ENCODE measurements at regions not wholly inside any gene's neighbourhood (a gene's known extent, or its start where the extent isn't known, plus 50 kb on each side); places are given as distances from the start of the nearest gene placed in this dataset.
"Not testable (repeated sequence)": the region's sequence is repeated elsewhere in the genome, so short reads cannot be mapped to it uniquely, and the experiment has no call there.

DNA sequence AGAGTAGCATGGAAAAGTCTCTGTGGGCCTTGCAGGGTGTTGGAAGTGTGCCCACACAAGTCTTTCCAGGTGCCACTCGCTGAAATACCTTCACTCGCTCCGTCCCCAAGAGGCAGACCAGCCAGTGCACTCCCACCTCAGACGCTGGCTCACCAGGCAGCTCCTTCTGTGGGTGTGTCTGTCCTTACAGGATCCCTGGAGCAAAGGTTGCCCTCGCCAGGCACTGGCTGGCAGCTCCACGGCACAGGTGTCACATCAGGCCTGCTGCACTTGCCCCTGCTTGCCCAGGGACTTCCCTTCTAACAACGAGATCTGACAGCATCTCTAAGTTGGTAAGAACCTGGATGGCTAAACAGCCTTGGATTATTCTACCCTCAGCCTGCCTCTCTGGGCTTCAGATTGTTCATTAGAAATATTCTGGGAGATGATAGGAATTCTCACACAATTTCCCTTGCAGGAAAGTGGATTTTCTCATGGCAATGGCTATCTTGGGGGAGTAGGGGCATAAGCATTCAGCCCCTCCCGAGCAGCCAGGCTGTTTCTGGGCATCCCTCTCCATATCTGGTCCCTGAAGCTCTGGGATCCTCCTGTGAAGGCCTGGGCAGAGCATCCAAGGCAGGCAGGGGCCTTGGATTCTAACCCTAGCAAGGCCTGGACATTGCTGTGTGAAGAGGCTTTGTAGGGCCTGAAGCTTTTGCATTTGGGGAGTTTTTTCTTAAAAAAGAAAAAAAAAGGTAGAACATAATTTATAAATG, 262.1 kb downstream of the MYCN start:
- no peaks in the 10 kb centered on the region for H3K4me1 ChIP-seq
- H3K36me3 ChIP-seq: no peaks in the 10 kb centered on the region
- no peaks in the 10 kb centered on the region for H3K9me3 ChIP-seq
- no peak for TF ChIP-seq CTCF (IDR thresholded peaks at IDR 0.05)
- TF ChIP-seq POLR2A (IDR thresholded peaks at IDR 0.05): no peak
- DNase-seq: no peak
- intact Hi-C loops (cut with DNase I): no loop called here
- H3K4me3 ChIP-seq (replicated peaks in 1 of 3): no peak overlapping the region
- H3K27me3 ChIP-seq: no peaks in the 10 kb centered on the region
- no peak overlapping the region for H3K27ac ChIP-seq
- WGBS, 2 donors: 88 to 93% methylated on average over 8 of the region's 8 CpGs

DNA sequence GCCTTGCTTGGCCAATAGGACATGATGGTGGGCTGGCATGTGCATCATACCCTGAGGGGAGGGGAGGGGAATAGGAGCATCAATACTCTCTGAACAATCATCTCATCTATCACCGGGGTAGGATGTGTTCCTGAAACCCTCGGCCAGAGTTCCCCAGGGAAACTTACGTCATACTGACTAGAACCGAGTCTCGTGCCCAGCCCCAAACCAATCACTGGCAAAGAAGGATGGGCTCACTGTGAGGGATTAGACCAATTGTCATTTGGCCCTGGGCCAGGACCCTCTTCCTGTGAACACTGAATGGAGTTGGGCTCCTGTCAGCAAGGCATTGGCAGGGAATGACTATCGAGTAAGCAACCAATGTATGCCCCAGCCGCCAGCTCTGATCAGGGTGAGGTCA, 261.5 kb downstream of the MYCN start:
- H3K4me3 ChIP-seq (replicated peaks in 1 of 3): no peak overlapping the region
- TF ChIP-seq CTCF (IDR thresholded peaks at IDR 0.05) (no peak), POLR2A (IDR thresholded peaks at IDR 0.05) (no peak)
- DNase-seq: no peak
- H3K4me1 ChIP-seq: no peaks in the 10 kb centered on the region
- H3K36me3 ChIP-seq: no peaks in the 10 kb centered on the region
- no peak overlapping the region for H3K27ac ChIP-seq
- intact Hi-C loops (cut with DNase I): no loop called here
- 78 to 91% methylated on average over 5 to 7 of the region's 7 CpGs for WGBS, 2 donors
- H3K9me3 ChIP-seq: no peaks in the 10 kb centered on the region
- no peaks in the 10 kb centered on the region for H3K27me3 ChIP-seq

DNA sequence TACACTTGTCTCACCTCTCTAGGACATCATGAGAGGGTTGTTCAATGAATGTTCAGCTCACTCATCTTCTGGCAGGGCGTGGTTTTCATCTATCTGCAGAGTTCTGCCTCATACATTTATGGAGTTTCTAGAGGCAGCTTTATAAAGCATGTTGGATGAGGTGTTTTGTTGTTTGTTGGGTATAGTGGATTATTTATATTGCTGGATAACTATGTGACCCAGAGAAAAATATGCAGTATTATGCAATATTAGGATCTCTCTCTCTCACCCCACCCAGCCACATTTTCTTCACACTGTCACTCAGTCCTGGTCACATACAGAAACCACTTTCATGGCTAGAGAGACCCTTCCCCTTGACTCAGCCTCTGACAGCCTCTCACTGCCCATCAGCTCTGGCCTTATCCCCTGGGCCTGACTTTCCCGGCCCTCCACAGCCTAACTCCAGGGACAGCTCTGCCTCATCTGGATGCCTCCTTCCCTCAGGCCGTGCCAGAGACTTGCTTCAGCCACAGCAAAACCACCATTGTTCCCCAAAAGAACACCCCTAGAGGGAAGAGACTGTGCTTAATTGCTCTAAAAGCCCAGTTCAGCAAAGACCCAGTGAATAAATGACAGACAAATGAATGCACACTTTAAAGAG, 260.3 kb downstream of the MYCN start:
- 76 to 86% methylated on average over 3 of the region's 3 CpGs for WGBS, 2 donors
- intact Hi-C loops (cut with DNase I): no loop called here

GRCh38 chr2:16199882-16200553, 259.7 kb downstream of the MYCN start:
- intact Hi-C loops (cut with DNase I): no loop called here
- TF ChIP-seq CTCF (IDR thresholded peaks at IDR 0.05) (no peak), POLR2A (IDR thresholded peaks at IDR 0.05) (no peak)
- 87 to 90% methylated on average over 10 of the region's 10 CpGs for WGBS, 2 donors

More for the DNA sequence above, 260.3 kb downstream of the MYCN start:
- Histone ChIP-seq H3K27me3 (no peaks in the 10 kb centered on the region), H3K9me3 (no peaks in the 10 kb centered on the region), H3K4me3 (replicated peaks in 1 of 3) (no peak overlapping the region), H3K4me1 (no peaks in the 10 kb centered on the region), H3K27ac (no peak overlapping the region), H3K36me3 (no peaks in the 10 kb centered on the region)
- TF ChIP-seq POLR2A (IDR thresholded peaks at IDR 0.05) (no peak), CTCF (IDR thresholded peaks at IDR 0.05) (no peak)
- DNase-seq: no peak

DNA sequence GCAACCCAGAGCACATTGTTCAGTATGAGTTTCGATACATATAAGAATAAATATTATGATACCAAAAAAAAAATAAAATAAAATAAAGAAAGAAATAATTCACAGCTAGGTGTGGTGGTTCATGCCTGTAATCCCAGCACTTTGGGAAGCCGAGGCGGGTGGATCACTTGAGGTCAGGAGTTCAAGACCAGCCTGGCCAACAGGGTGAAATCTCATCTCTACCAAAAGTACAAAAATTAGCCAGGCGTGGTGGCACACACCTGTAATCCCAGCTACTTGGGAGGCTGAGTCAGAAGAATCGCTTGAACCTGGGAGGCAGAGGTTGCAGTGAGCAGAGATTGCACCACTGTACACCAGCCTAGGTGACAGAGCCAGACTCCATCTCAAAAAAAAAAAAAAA, 258.9 kb downstream of the MYCN start:
- H3K9me3 ChIP-seq; H3K27ac ChIP-seq; H3K36me3 ChIP-seq; H3K4me3 ChIP-seq (replicated peaks in 1 of 3); intact Hi-C loops (cut with DNase I); DNase-seq; H3K4me1 ChIP-seq; H3K27me3 ChIP-seq: not testable (repeated sequence)
- 84 to 85% methylated on average over 5 of the region's 5 CpGs for WGBS, 2 donors

More at GRCh38 chr2:16199882-16200553, 259.7 kb downstream of the MYCN start:
- no peaks in the 10 kb centered on the region for H3K27me3 ChIP-seq
- H3K27ac ChIP-seq: no peak overlapping the region
- H3K36me3 ChIP-seq: no peaks in the 10 kb centered on the region
- H3K9me3 ChIP-seq: no peaks in the 10 kb centered on the region
- no peak overlapping the region for H3K4me3 ChIP-seq (replicated peaks in 1 of 3)
- no peaks in the 10 kb centered on the region for H3K4me1 ChIP-seq
- DNase-seq: no peak

Data from thyroid gland (tissue), 4 donors.